ENCODE measurements at regions not wholly inside any gene's neighbourhood (a gene's known extent, or its start where the extent isn't known, plus 50 kb on each side); places are given as distances from the start of the nearest gene placed in this dataset.

GRCh38 chr4:154065368-154065767 lies 276.5 kb upstream of the SFRP2 start:
- TF ChIP-seq CTCF (IDR thresholded peaks at IDR 0.05): no peak
- TF ChIP-seq POLR2A (IDR thresholded peaks at IDR 0.05): no peak

Data from testis (tissue), 2 donors.